A673 (cell line): ENCODE measurements at regions not wholly inside any gene's neighbourhood (a gene's known extent, or its start where the extent isn't known, plus 50 kb on each side); places are given as distances from the start of the nearest gene placed in this dataset.

Source experiments
- BruUV-seq: library from RNA; stranded (reverse); fragments of 400-500 nt; replicated peaks from 2 replicates; lab custom pipeline; 2021; lab: Mats Ljungman, UMichigan
- CTCF ChIA-PET: fragments of 300-600 bp; sonication (Branson Sonifier 250); formaldehyde crosslinking; loops from one replicate; lab custom pipeline; 2022; ENCODE audit warnings: antibody characterized with exemption; lab: Charles Lee
- POLR2A ChIA-PET: fragments of 300-600 bp; sonication (Branson Sonifier 250); formaldehyde crosslinking; loops from one replicate; lab custom pipeline; 2022; ENCODE audit warnings: antibody characterized with exemption; ENCODE audit not compliant: low non-redundant PET; lab: Charles Lee
- DNase-seq: peaks from one replicate; pipeline ENCODE4 v3.0.0-alpha.2; 2015; ENCODE audit warnings: low spot score
- H3K27ac ChIP-seq: fragments of 200-600 bp; sonication (generic); 2 replicates; pipeline ENCODE4 v1.5.1; 2016; ENCODE audit warnings: mixed run types, low read depth, mild to moderate bottlenecking, mixed read lengths, antibody characterized with exemption, low read length; ENCODE audit not compliant: poor library complexity, severe bottlenecking
- H3K27me3 ChIP-seq: fragments of 200-600 bp; sonication (generic); replicated peaks from 2 replicates; pipeline ENCODE4 v1.6.1; 2017; ENCODE audit warnings: mixed run types, low read depth, mild to moderate bottlenecking, mixed read lengths, antibody characterized with exemption, low read length; ENCODE audit not compliant: insufficient read depth, poor library complexity
- H3K36me3 ChIP-seq: fragments of 200-600 bp; sonication (generic); 2 replicates; pipeline ENCODE4 v1.6.1; 2016; ENCODE audit warnings: mixed run types, mild to moderate bottlenecking, mixed read lengths, antibody characterized with exemption, low read length; ENCODE audit not compliant: insufficient read depth, poor library complexity, severe bottlenecking
- H3K4me1 ChIP-seq: fragments of 200-600 bp; sonication (generic); 2 replicates; pipeline ENCODE4 v1.6.1; 2017; ENCODE audit warnings: mixed run types, mild to moderate bottlenecking, mixed read lengths, antibody characterized with exemption, low read length; ENCODE audit not compliant: insufficient read depth, poor library complexity, severe bottlenecking
- H3K4me3 ChIP-seq: fragments of 200-600 bp; sonication (generic); 2 replicates; pipeline ENCODE4 v1.5.1; 2016; ENCODE audit warnings: low read depth, mixed run types, mild to moderate bottlenecking, mixed read lengths, low read length; ENCODE audit not compliant: poor library complexity, severe bottlenecking
- H3K9me3 ChIP-seq: fragments of 200-600 bp; sonication (generic); 2 replicates; pipeline ENCODE4 v1.6.1; 2016; ENCODE audit warnings: mixed run types, low read depth, mild to moderate bottlenecking, mixed read lengths, antibody characterized with exemption, low read length; ENCODE audit not compliant: poor library complexity, severe bottlenecking
- EZH2 ChIP-seq: fragments of 200-600 bp; sonication (generic); IDR thresholded peaks from 2 replicates; pipeline ENCODE4 v1.6.1; 2017; ENCODE audit warnings: borderline replicate concordance, low read depth, mild to moderate bottlenecking, mixed read lengths, antibody characterized with exemption, low read length; ENCODE audit not compliant: poor library complexity, severe bottlenecking
- intact Hi-C: fragments of 100-400 bp; cut with micrococcal nuclease; formaldehyde crosslinking; loops from one replicate; pipeline ENCODE4 v1.10.0; 2022; ENCODE audit not compliant: unreplicated experiment
- TF ChIP-seq, protein P1 (sequence below): fragments of 300-800, 200-600 bp; sonication (generic); conservative IDR thresholded peaks from 2 replicates; pipeline ENCODE4 v1.5.1; 2017; ENCODE audit warnings: low read depth, mild to moderate bottlenecking, antibody characterized with exemption, low read length, moderate library complexity, mixed read lengths

DNA sequence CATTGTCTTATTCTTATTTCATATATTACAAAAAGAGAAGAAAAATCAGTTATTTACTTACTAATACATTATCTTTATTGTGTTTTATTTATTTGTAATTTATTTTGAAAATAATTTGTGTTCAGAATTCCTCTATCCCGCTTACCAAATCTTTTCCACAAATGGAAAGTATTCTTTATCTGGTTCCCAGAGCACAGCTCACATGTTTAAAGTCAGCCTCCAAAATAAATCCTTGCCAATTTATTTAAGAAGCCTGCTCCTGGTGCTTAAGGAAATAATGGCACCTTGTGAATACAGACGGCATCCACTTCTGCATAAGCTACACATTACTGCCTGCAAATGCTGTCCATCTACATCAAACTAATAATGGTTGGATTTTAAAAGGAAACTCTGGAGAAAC lies 435.4 kb downstream of the MTRR start:
- no peak for DNase-seq
- no peaks in the 10 kb centered on the region for H3K36me3 ChIP-seq
- H3K27me3 ChIP-seq, result no peaks in the 10 kb centered on the region
- no TSS peak for BruUV-seq
- H3K9me3 ChIP-seq, result peaks cover 8% of the 10 kb centered on the region
- H3K27ac ChIP-seq, result no peak overlapping the region
- no peaks in the 10 kb centered on the region for H3K4me1 ChIP-seq
- intact Hi-C loops, result no loop called here
- POLR2A ChIA-PET, result no interaction called here
- CTCF ChIA-PET, result no interaction called here
- TF ChIP-seq EZH2, result no peak
- TF ChIP-seq, protein P1, sequence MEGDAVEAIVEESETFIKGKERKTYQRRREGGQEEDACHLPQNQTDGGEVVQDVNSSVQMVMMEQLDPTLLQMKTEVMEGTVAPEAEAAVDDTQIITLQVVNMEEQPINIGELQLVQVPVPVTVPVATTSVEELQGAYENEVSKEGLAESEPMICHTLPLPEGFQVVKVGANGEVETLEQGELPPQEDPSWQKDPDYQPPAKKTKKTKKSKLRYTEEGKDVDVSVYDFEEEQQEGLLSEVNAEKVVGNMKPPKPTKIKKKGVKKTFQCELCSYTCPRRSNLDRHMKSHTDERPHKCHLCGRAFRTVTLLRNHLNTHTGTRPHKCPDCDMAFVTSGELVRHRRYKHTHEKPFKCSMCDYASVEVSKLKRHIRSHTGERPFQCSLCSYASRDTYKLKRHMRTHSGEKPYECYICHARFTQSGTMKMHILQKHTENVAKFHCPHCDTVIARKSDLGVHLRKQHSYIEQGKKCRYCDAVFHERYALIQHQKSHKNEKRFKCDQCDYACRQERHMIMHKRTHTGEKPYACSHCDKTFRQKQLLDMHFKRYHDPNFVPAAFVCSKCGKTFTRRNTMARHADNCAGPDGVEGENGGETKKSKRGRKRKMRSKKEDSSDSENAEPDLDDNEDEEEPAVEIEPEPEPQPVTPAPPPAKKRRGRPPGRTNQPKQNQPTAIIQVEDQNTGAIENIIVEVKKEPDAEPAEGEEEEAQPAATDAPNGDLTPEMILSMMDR, result no peak
- H3K4me3 ChIP-seq, result no peak overlapping the region

DNA sequence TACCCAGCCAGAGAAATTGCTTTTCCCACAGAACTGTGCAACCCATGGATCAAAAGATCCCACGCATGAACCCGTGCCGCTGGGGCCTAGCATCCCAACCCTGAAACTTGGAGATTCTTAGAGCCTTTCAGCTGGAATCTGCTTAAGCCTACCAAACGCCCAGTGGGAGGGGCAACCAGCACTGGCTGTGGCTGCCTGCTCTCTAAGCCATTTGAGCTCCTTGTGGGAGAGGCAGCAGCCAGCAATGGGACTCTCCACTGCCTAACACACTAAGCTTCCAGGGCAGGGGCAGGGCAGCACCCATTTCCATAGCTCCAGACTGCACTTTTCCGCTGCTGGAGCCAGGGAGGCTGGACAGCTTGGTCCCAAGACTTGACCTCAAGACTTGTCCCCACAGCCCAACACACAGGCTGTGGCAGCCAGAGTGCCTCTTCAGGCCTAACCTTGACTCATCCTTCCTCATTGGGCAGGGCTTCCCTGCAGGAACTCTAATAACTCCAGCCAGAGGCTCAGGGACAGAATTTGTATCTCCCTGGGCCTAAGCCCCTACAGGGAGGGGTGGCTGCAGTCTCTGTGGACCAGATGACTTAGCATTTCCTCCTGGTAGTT lies 437.4 kb downstream of the MTRR start:
- CTCF ChIA-PET, result no interaction called here
- Histone ChIP-seq H3K9me3 (peaks cover 8% of the 10 kb centered on the region), H3K36me3 (no peaks in the 10 kb centered on the region), H3K4me3 (no peak overlapping the region), H3K4me1 (no peaks in the 10 kb centered on the region), H3K27me3 (no peaks in the 10 kb centered on the region), H3K27ac (no peak overlapping the region)
- intact Hi-C loops, result no loop called here
- POLR2A ChIA-PET, result no interaction called here
- no peak for DNase-seq
- BruUV-seq, result no TSS peak
- TF ChIP-seq, protein P1, result no peak
- no peak for TF ChIP-seq EZH2

DNA sequence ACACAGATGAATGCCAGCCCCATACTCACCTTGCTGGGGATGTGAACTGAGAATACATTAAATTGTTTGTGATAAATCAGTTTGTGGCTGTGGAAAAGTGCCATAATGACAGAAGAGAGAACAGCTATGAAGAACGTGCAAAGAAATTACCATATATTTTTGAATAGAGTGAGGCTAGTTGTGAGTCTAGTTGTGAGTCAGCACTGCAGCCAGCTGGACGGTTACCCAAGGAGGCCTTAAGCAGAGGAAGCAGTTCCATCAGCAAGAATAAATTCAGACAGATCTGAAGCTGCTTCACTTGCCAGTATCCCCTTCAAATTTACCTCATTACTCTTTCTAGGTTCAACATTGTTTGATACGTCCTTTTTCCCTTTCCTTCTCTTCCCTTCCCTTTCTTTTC lies 446.0 kb downstream of the MTRR start:
- H3K36me3 ChIP-seq, result no peaks in the 10 kb centered on the region
- H3K27ac ChIP-seq, result no peak overlapping the region
- H3K27me3 ChIP-seq, result no peaks in the 10 kb centered on the region
- TF ChIP-seq, protein P1, result no peak
- intact Hi-C loops, result no loop called here
- no peak for DNase-seq
- ChIA-PET POLR2A (no interaction called here), CTCF (no interaction called here)
- no peak overlapping the region for H3K4me3 ChIP-seq
- BruUV-seq, result no TSS peak
- H3K4me1 ChIP-seq, result no peaks in the 10 kb centered on the region
- peaks cover 26% of the 10 kb centered on the region for H3K9me3 ChIP-seq
